Body of pancreas (tissue), 4 donors: ENCODE measurements at regions not wholly inside any gene's neighbourhood (a gene's known extent, or its start where the extent isn't known, plus 50 kb on each side); places are given as distances from the start of the nearest gene placed in this dataset.
A peak's percentile ranks its signal among the peaks of the same experiment; 100 is the strongest.

Experiments
- ATAC-seq: fragments of 150-250 bp; one replicate; pipeline ENCODE4 v1.9.1; 2016
- DNase-seq, 4 donors: peaks; one replicate each; pipeline ENCODE4 v3.0.0-alpha.2; 2019
- H3K27ac ChIP-seq, 4 donors: fragments of 200-600 bp; sonication (generic); 1 replicate in 3 of 4; 2 replicates in 1 of 4; pipeline versions ENCODE4 v1.5.1 to v1.6.1; 2016 to 2019; ENCODE audit warnings: mild to moderate bottlenecking in 1 of 4, mixed read lengths in 1 of 4, moderate library complexity in 1 of 4
- H3K27me3 ChIP-seq, 2 donors: fragments of 200-600 bp; sonication (generic); one replicate each; pipeline ENCODE4 v1.6.0; 2016; ENCODE audit warnings: mild to moderate bottlenecking in 1 of 2
- H3K36me3 ChIP-seq, 2 donors: fragments of 200-600 bp; sonication (generic); replicated peaks in 1 of 2; 2 replicates each; pipeline ENCODE4 v1.5.1; 2016; ENCODE audit warnings: low read depth in 2 of 2; ENCODE audit not compliant: insufficient read depth in 1 of 2
- H3K4me1 ChIP-seq: fragments of 200-600 bp; sonication (generic); one replicate; pipeline ENCODE4 v1.6.0; 2016
- H3K4me3 ChIP-seq, 2 donors: fragments of 200-600 bp; sonication (generic); 1 replicate in 1 of 2; 2 replicates in 1 of 2; pipeline ENCODE4 v1.5.1; 2016 to 2019
- H3K9me3 ChIP-seq, 3 donors: fragments of 200-600 bp; sonication (generic); 1 replicate in 2 of 3; 2 replicates in 1 of 3; pipeline ENCODE4 v1.5.1; 2016
- POLR2A ChIP-seq, 3 donors: fragments of 450-650 bp; IDR thresholded peaks; one replicate each; pipeline ENCODE4 v1.6.1; 2016; ENCODE audit warnings: antibody characterized with exemption in 3 of 3, mild to moderate bottlenecking in 2 of 3
- WGBS, 2 donors: methylation state at CpG; one replicate each; pipeline ENCODE4 v1.1.5; 2017; 5-methylcytosine and 5-hydroxymethylcytosine counted together
- intact Hi-C: fragments of 100-400 bp; cut with DNase I; formaldehyde crosslinking; loops from one replicate; pipeline ENCODE4 v1.15.1; 2023
- TF ChIP-seq, protein P1 (sequence below), 7 experiments: fragments of 450-650 bp in 4 of 7; fragments of 200-600 bp in 3 of 7; sonication (generic) in 3 of 7; IDR thresholded peaks; one replicate each; pipeline ENCODE4 v1.5.1; 2016 to 2019; ENCODE audit warnings: antibody characterized with exemption in 7 of 7

DNA sequence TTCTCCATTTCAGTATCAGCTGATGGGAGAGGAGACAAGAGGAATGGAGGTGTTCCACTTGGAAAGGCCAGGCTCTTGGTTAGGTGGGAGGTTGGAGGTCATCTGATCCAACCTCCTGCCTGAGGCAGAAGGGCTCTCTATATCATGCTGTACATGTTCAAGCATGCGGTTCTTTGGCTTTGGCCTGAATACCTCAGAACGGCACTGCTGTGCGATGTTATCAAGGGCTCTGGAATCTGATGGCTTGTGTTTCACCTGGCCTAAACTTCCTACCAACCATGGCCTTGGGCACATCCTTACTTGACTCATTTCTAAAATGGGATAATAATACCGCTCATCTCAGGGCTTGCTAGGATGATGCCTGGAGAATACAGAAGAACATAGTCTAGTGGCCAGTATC lies 90.1 kb upstream of the FAM169A start:
- H3K4me1 ChIP-seq = peaks cover 76% of the 10 kb centered on the region
- ATAC-seq (no peak), DNase-seq (no peak)
- H3K27ac ChIP-seq = peak overlapping the region in 3 of 4 donors; percentile 61 to 75 (median 66)
- no peaks in the 10 kb centered on the region for H3K9me3 ChIP-seq
- no peaks in the 10 kb centered on the region for H3K36me3 ChIP-seq
- whole genome bisulfite sequencing, 2 donors = 51 to 99% methylated on average over 4 of the region's 4 CpGs
- H3K27me3 ChIP-seq = no peaks in the 10 kb centered on the region
- intact Hi-C loops = no loop called here
- TF ChIP-seq, protein P1, sequence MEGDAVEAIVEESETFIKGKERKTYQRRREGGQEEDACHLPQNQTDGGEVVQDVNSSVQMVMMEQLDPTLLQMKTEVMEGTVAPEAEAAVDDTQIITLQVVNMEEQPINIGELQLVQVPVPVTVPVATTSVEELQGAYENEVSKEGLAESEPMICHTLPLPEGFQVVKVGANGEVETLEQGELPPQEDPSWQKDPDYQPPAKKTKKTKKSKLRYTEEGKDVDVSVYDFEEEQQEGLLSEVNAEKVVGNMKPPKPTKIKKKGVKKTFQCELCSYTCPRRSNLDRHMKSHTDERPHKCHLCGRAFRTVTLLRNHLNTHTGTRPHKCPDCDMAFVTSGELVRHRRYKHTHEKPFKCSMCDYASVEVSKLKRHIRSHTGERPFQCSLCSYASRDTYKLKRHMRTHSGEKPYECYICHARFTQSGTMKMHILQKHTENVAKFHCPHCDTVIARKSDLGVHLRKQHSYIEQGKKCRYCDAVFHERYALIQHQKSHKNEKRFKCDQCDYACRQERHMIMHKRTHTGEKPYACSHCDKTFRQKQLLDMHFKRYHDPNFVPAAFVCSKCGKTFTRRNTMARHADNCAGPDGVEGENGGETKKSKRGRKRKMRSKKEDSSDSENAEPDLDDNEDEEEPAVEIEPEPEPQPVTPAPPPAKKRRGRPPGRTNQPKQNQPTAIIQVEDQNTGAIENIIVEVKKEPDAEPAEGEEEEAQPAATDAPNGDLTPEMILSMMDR (IDR thresholded peaks at IDR 0.05) = no peak
- no peak for TF ChIP-seq POLR2A (IDR thresholded peaks at IDR 0.05)
- H3K4me3 ChIP-seq = no peak overlapping the region

DNA sequence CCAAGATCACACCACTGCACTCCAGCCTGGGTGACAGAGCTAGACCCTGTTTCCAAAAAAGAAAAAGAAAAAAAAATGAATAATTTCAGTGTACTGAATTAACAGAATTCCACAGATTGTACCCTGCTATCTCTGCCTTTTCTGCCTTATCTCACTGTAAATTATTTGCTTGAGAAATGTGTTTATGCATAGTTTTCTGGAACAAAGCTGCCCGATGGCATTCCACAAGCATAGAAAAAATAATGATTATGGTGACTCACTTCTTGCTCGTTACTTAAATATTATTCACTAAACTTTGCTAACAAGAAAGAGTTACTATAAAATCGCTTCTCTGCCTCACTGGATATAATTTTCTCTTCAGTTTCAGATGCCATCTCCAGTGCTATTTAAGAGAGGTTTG lies 88.7 kb upstream of the FAM169A start:
- no peak for DNase-seq
- Histone ChIP-seq H3K4me1 (peaks cover 82% of the 10 kb centered on the region), H3K4me3 (no peak overlapping the region), H3K27ac (peak overlapping the region; percentile 39 to 75 (median 64)), H3K9me3 (no peaks in the 10 kb centered on the region), H3K27me3 (no peaks in the 10 kb centered on the region), H3K36me3 (no peaks in the 10 kb centered on the region)
- TF ChIP-seq POLR2A (IDR thresholded peaks at IDR 0.05) = no peak
- TF ChIP-seq, protein P1 (IDR thresholded peaks at IDR 0.05) = no peak
- ATAC-seq = peak; percentile 64
- intact Hi-C loops = no loop called here
- 23 to 30% methylated on average over 3 of the region's 3 CpGs for whole genome bisulfite sequencing, 2 donors

DNA sequence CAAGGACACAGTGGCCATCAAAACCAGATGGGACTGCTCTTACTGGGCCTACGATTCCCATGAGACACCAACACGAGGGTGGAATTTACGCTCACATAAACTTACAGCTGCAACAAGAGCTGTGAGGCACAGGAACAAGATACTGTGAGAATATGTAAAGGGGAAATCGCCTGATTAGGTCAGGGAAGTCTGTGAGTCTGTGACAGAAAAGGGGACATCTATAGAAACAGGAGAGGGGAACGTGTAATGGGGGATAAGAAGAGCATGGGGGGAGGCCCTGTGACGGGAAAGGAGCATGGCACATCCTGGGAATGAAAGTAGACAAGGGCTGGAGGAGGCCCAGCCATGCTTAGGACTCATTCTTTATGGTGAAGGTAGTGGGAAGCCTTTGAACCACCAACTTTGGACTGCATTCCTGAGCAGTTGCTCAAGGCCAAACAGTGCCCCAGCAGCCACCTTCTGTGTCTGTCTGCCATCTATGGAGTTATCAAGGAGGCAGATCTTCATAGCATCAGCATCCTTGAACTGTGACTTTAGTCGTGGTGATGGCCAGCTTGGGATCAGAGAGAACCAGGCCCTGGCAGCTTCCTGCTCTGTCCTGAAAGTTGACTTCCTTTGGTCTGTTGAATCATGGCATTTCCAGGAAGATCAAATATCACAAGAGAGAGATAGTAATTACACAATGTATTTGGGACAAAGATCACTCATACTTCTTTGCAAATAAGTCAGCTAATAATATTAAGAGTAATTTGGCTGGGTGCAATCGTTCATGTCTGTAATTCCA lies 87.9 kb upstream of the FAM169A start:
- no peaks in the 10 kb centered on the region for H3K27me3 ChIP-seq
- H3K4me1 ChIP-seq = peaks cover 84% of the 10 kb centered on the region
- H3K36me3 ChIP-seq = no peaks in the 10 kb centered on the region
- WGBS, 2 donors = 69 to 71% methylated on average over 8 of the region's 8 CpGs
- H3K4me3 ChIP-seq = no peak overlapping the region
- no peak for ATAC-seq
- H3K9me3 ChIP-seq = no peaks in the 10 kb centered on the region
- DNase-seq = no peak
- intact Hi-C loops = no loop called here
- TF ChIP-seq, protein P1 (IDR thresholded peaks at IDR 0.05) = no peak
- no peak for TF ChIP-seq POLR2A (IDR thresholded peaks at IDR 0.05)
- H3K27ac ChIP-seq = peak overlapping the region; percentile 39 to 75 (median 64)

DNA sequence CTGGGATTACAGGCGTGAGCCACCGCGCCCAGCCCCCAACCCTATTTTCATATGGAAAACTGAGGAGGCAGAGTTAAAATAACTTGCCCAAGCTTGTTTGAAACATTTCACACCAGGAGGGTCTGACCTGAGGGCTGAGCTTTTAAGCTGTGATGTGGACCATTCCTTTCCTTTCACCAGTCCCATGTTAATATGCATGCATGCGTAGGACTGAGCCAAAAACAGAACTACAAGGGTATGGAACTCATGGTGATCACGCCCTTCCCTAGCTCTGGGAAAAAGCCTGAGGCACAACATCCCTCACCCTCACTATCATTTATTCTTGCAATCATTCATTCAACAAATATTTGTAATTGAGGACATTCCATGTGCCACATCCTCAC lies 87.4 kb upstream of the FAM169A start:
- H3K4me3 ChIP-seq = no peak overlapping the region
- DNase-seq (no peak), ATAC-seq (no peak)
- H3K27me3 ChIP-seq = no peaks in the 10 kb centered on the region
- peak overlapping the region in 3 of 4 donors; percentile 61 to 75 (median 66) for H3K27ac ChIP-seq
- H3K4me1 ChIP-seq = peaks cover 83% of the 10 kb centered on the region
- H3K36me3 ChIP-seq = no peaks in the 10 kb centered on the region
- TF ChIP-seq, protein P1 (IDR thresholded peaks at IDR 0.05) = no peak
- TF ChIP-seq POLR2A (IDR thresholded peaks at IDR 0.05) = no peak
- intact Hi-C loops = no loop called here
- H3K9me3 ChIP-seq = no peaks in the 10 kb centered on the region
- 94 to 98% methylated on average over 5 of the region's 5 CpGs for WGBS, 2 donors

DNA sequence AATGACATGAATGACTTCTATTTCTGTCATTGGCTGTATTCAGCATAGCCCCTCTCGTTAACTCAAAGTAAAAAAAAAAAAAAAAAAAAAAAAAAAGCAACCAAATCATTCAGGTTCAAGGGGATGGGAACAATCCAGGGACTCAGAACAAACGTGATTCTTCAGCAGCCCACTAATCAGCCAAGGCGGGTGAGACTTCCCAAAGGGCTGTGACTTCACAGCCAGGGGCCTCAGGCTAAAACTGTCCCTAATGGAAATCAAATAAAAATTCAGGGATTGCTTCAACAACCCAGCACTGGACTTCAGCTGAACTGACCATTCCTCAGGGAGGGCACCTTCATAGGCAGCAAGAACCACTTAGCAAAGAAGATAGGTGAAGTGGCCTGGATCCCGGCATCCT lies 86.2 kb upstream of the FAM169A start:
- intact Hi-C loops = no loop called here
- ATAC-seq (no peak), DNase-seq (no peak)
- TF ChIP-seq, protein P1 (IDR thresholded peaks at IDR 0.05) = no peak
- TF ChIP-seq POLR2A (IDR thresholded peaks at IDR 0.05) = no peak
- H3K4me1 ChIP-seq = peaks cover 77% of the 10 kb centered on the region
- H3K27ac ChIP-seq = peak overlapping the region in 3 of 4 donors; percentile 47 to 66 (median 65)
- no peaks in the 10 kb centered on the region for H3K36me3 ChIP-seq
- H3K4me3 ChIP-seq = no peak overlapping the region
- no peaks in the 10 kb centered on the region for H3K9me3 ChIP-seq
- 44 to 48% methylated on average over 4 of the region's 4 CpGs for WGBS, 2 donors
- H3K27me3 ChIP-seq = no peaks in the 10 kb centered on the region
